Keratinocyte (primary cell): ENCODE measurements at regions not wholly inside any gene's neighbourhood (a gene's known extent, or its start where the extent isn't known, plus 50 kb on each side); places are given as distances from the start of the nearest gene placed in this dataset.

Source experiments
- DNase-seq: peaks from one replicate; pipeline ENCODE4 v3.0.0-alpha.2; 2011; ENCODE audit warnings: low read depth, missing footprints, low spot score
- FAIRE-seq: peaks from 2 replicates; lab custom pipeline; 2011; peaks lifted over from hg19 to GRCh38; lab: Jason Lieb, UNC
- H2AFZ ChIP-seq: 2 replicates; pipeline ENCODE4 v1.6.0; 2012; ENCODE audit warnings: low read length, control low read depth, inconsistent platforms; ENCODE audit not compliant: control insufficient read depth
- H3K27ac ChIP-seq: 2 replicates; pipeline ENCODE4 v1.5.1; 2011; ENCODE audit warnings: low read length; ENCODE audit not compliant: control insufficient read depth, insufficient read depth
- H3K27me3 ChIP-seq: 3 replicates; pipeline ENCODE4 v1.6.0; 2011; ENCODE audit warnings: low read length; ENCODE audit not compliant: control insufficient read depth, insufficient read depth; ENCODE audit errors: extremely low read depth
- H3K36me3 ChIP-seq, 2 experiments: 2 replicates in 1 of 2; 3 replicates in 1 of 2; pipeline ENCODE4 v1.5.1; 2011; ENCODE audit warnings: low read length in 2 of 2, mild to moderate bottlenecking in 1 of 2; ENCODE audit not compliant: control insufficient read depth in 2 of 2, insufficient read depth in 2 of 2; ENCODE audit errors: extremely low read depth in 1 of 2
- H3K4me1 ChIP-seq: 3 replicates; pipeline ENCODE4 v1.5.1; 2011; ENCODE audit warnings: low read length; ENCODE audit not compliant: control insufficient read depth, insufficient read depth; ENCODE audit errors: extremely low read depth
- H3K4me2 ChIP-seq: 3 replicates; pipeline ENCODE4 v1.6.0; 2011; ENCODE audit warnings: low read depth, low read length; ENCODE audit not compliant: control insufficient read depth, insufficient read depth; ENCODE audit errors: extremely low read depth
- H3K4me3 ChIP-seq, 3 experiments: fragments of 200-600 bp in 1 of 3; sonication (generic) in 1 of 3; 2 replicates in 2 of 3; 3 replicates in 1 of 3; pipeline ENCODE4 v1.5.1; 2011 to 2016; ENCODE audit warnings: low read length in 3 of 3, mild to moderate bottlenecking in 3 of 3, control low read depth in 2 of 3, inconsistent platforms in 1 of 3, low read depth in 1 of 3, mixed read lengths in 1 of 3, mixed run types in 1 of 3, moderate library complexity in 1 of 3; ENCODE audit not compliant: control insufficient read depth in 2 of 3, insufficient read depth in 2 of 3; ENCODE audit errors: extremely low read depth in 1 of 3
- H3K79me2 ChIP-seq: 2 replicates; pipeline ENCODE4 v1.6.0; 2012; ENCODE audit warnings: low read length; ENCODE audit not compliant: control insufficient read depth, insufficient read depth
- H3K9ac ChIP-seq: 3 replicates; pipeline ENCODE4 v1.6.0; 2011; ENCODE audit warnings: low read length; ENCODE audit not compliant: control insufficient read depth, insufficient read depth; ENCODE audit errors: extremely low read depth
- H3K9me1 ChIP-seq: 3 replicates; pipeline ENCODE4 v1.6.0; 2011; ENCODE audit warnings: low read length; ENCODE audit not compliant: control insufficient read depth, insufficient read depth; ENCODE audit errors: extremely low read depth
- H3K9me3 ChIP-seq: 2 replicates; pipeline ENCODE4 v1.5.1; 2012; ENCODE audit warnings: low read depth, low read length; ENCODE audit not compliant: control insufficient read depth
- H4K20me1 ChIP-seq: 3 replicates; pipeline ENCODE4 v1.6.0; 2011; ENCODE audit warnings: low read length; ENCODE audit not compliant: control insufficient read depth, insufficient read depth; ENCODE audit errors: extremely low read depth
- EZH2 ChIP-seq: IDR thresholded peaks from one replicate; pipeline ENCODE4 v1.6.1; 2012; ENCODE audit warnings: inconsistent platforms, mild to moderate bottlenecking, low read length, moderate library complexity
- dilution Hi-C: fragments of 300-500 bp; cut with MboI; formaldehyde crosslinking; loops from one replicate; pipeline ENCODE4 v1.7.0; 2020; ENCODE audit warnings: low sequenced_read_pairs; ENCODE audit not compliant: extremely low pct_ligation_motif_present
- TF ChIP-seq, protein P1 (sequence below), 3 experiments: IDR thresholded peaks in 1 of 3; conservative IDR thresholded peaks in 1 of 3; optimal IDR thresholded peaks in 1 of 3; 2 replicates in 2 of 3; 3 replicates in 1 of 3; pipeline versions ENCODE3 to v1.5.1; 2011; ENCODE audit warnings: low read length in 3 of 3, mild to moderate bottlenecking in 3 of 3, moderate library complexity in 2 of 3, control low read depth in 1 of 3, inconsistent platforms in 1 of 3; ENCODE audit not compliant: insufficient read depth in 2 of 3; ENCODE audit errors: extremely low read depth in 1 of 3

DNA sequence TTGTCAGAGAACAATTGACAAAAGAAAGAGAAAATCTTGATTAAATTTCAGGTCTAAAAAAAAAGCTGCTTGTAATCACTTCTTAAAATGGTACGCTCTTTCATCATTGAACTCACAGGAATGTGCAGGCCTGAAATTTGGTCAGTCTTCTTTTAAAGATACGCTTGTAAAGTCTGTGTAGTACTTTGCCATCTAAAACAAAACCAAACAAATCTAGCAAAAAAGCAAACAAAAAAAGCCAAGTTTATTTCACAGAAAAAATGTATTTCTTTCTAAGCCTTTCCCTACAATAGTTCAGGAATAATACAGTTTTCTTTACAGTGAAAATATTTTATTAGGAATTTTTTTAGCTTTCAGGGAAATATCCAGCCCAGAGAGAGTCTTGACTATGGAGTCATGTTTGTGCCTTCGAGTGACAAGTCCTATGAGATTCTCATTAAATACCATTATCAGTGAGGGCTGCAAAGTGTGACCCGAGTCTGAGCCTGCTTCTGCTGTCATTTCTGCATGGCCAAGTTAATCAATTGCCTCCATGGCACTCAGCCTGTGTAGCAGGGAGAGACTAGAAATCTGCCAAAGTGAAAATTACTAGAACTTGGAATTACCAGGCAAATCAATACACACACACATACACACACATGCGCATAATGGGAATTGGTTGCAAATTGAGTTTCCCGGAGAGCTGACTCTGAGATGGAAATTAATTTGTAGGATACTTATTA is 172.6 kb downstream of the OTUD1 start:
- Histone ChIP-seq H4K20me1 (no peaks in the 10 kb centered on the region), H3K9me3 (no peaks in the 10 kb centered on the region), H3K4me1 (no peaks in the 10 kb centered on the region), H3K9me1 (no peaks in the 10 kb centered on the region), H3K9ac (no peak overlapping the region), H3K4me3 (no peak overlapping the region), H3K36me3 (no peaks in the 10 kb centered on the region), H3K27me3 (no peaks in the 10 kb centered on the region), H3K27ac (no peak overlapping the region), H3K79me2 (no peaks in the 10 kb centered on the region), H2AFZ (no peak overlapping the region), H3K4me2 (no peak overlapping the region)
- dilution Hi-C loops: no loop called here
- no peak for DNase-seq
- no peak for FAIRE-seq
- TF ChIP-seq EZH2: no peak
- TF ChIP-seq, protein P1, sequence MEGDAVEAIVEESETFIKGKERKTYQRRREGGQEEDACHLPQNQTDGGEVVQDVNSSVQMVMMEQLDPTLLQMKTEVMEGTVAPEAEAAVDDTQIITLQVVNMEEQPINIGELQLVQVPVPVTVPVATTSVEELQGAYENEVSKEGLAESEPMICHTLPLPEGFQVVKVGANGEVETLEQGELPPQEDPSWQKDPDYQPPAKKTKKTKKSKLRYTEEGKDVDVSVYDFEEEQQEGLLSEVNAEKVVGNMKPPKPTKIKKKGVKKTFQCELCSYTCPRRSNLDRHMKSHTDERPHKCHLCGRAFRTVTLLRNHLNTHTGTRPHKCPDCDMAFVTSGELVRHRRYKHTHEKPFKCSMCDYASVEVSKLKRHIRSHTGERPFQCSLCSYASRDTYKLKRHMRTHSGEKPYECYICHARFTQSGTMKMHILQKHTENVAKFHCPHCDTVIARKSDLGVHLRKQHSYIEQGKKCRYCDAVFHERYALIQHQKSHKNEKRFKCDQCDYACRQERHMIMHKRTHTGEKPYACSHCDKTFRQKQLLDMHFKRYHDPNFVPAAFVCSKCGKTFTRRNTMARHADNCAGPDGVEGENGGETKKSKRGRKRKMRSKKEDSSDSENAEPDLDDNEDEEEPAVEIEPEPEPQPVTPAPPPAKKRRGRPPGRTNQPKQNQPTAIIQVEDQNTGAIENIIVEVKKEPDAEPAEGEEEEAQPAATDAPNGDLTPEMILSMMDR (optimal IDR thresholded peaks at IDR 0.05 in 1 of 3, IDR thresholded peaks at IDR 0.05 in 1 of 3, conservative IDR thresholded peaks at IDR 0.05 in 1 of 3; ENCODE audit: extremely low read depth in 1 of 3, insufficient read depth in 2 of 3, low read length in 3 of 3): no peak

DNA sequence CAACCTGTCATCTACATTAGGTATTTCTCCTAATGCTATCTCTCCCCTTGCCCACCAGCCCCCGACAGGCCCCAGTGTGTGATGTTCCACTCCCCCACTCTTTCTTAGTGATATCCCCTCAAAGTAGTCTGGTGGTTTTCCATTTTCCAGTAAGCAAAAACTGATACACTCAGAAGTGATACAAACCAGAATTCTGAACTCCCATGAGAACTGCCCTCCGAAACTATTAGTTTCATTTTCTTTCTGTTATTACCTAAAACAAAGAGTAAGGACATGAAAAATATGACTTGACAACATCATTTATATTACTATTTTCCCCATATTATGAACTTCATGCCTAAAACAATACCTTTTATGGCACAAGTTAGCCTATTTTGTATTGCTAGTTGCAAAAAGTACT is 175.0 kb downstream of the OTUD1 start:
- Histone ChIP-seq H3K4me1 (no peaks in the 10 kb centered on the region), H3K27me3 (no peaks in the 10 kb centered on the region), H3K4me2 (no peak overlapping the region), H2AFZ (no peak overlapping the region), H3K27ac (no peak overlapping the region), H3K79me2 (no peaks in the 10 kb centered on the region), H3K9me1 (no peaks in the 10 kb centered on the region), H3K9ac (no peak overlapping the region), H3K4me3 (no peak overlapping the region), H3K9me3 (no peaks in the 10 kb centered on the region), H4K20me1 (no peaks in the 10 kb centered on the region), H3K36me3 (no peaks in the 10 kb centered on the region)
- dilution Hi-C loops: no loop called here
- no peak for FAIRE-seq
- TF ChIP-seq, protein P1 (optimal IDR thresholded peaks at IDR 0.05 in 1 of 3, IDR thresholded peaks at IDR 0.05 in 1 of 3, conservative IDR thresholded peaks at IDR 0.05 in 1 of 3; ENCODE audit: extremely low read depth in 1 of 3, insufficient read depth in 2 of 3, low read length in 3 of 3): no peak
- no peak for TF ChIP-seq EZH2
- no peak for DNase-seq
